Stimulated activated CD8-positive, alpha-beta memory T cell treated with anti-CD3 and anti-CD28 coated beads, Interleukin-15, amount 100 ng/mL, for 4 hours (primary cell): ENCODE measurements at regions not wholly inside any gene's neighbourhood (a gene's known extent, or its start where the extent isn't known, plus 50 kb on each side); places are given as distances from the start of the nearest gene placed in this dataset.
"Not testable (repeated sequence)": the region's sequence is repeated elsewhere in the genome, so short reads cannot be mapped to it uniquely, and the experiment has no call there.

ENCODE experiments used
- DNase-seq, 2 donors: peaks; one replicate each; pipeline ENCODE4 v3.0.0-alpha.2; 2020; ENCODE audit warnings: low read depth in 2 of 2

DNA sequence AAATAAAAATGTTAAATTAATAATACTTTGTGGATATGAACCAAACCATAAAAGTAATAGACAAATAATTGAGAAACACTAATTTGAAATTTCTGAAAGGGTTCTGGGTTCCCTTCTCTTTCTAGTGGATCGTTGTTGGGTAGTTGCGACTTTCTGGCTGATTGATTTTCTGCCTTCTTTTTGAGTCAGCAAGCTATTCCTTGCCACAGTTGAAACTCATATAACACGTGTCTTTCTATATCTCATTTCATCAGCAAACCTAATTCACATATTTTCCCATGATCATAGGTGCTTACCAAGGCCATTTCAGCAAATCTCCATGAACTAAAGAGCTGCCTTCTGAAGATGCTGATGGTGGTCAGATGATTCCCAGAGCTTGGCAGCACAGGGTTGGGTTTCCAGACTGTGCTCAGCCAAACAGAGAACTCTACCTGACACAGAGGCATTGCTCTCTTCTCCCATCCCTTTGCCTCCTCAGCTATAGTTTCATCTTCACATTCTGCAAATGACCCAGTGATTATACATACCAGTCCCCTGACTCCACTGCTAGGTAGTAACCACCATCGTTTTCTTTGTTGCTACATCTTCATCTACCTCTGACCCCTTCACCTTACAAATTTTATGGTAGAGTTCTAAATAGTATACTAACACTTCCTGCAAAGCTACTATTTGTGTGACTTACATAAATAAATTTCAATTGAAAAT lies 383.9 kb upstream of the DPH6 start:
- no peak for DNase-seq

- DNase-seq, result no peak
Observed at GRCh38 chr15:35931799-35932341, 385.9 kb upstream of the DPH6 start.

DNA sequence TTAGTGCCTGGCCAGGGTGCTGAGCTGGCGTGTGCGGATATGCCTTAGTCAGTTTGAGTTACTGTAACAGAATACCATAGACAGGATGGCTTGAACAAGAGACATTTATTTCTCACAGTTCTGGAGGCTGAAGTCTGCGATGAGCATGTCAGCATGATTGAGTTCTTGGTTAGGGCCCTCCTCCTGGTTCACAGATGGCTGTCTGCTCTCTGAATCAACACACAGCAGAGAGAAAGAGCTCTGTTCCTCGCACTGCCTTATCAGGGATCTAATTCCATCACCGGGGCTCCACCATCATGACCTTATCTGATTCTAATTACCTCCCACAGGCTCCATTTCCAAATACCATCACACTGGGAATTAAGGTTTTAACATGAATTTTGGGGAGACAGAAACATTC lies 386.6 kb upstream of the DPH6 start:
- DNase-seq, result no peak

- DNase-seq, result no peak
Observed at GRCh38 chr15:35933531-35933930, 387.6 kb upstream of the DPH6 start.

- no peak for DNase-seq
Observed at GRCh38 chr15:35934383-35935049, 388.6 kb upstream of the DPH6 start.

GRCh38 chr15:35936284-35936683 lies 390.3 kb upstream of the DPH6 start:
- DNase-seq, result no peak

GRCh38 chr15:35937380-35937779 lies 391.4 kb upstream of the DPH6 start:
- DNase-seq, result no peak

DNA sequence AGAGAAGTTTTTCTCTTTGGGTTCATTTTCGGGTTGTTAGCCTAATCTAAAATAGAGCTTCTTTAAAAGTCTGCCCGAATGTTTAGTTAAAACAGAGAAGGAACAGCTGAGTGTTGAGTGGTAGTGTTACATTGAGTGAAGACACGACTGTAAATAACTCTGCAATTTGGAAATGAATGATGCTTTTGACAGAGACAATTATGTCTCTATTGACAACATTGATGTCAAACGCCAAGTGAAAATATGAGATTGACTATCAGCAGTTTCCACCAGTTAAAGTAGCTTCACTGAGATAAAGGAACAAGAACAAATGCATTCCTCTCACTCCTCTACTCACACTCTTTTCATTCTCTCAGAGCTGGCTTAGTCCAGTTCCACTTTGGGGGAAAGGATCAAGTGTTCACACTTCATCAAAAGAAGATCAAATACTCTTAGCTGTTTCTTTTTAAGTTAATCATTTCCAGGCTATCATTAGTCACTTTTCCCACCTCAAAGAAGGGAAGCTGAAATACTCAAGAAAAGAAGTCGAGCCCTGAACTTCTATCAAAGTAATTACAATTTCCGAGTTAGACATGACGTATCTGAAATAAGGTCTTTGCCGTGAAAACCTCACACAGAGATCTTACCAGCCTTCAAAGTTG lies 399.1 kb upstream of the DPH6 start:
- DNase-seq, result no peak

DNA sequence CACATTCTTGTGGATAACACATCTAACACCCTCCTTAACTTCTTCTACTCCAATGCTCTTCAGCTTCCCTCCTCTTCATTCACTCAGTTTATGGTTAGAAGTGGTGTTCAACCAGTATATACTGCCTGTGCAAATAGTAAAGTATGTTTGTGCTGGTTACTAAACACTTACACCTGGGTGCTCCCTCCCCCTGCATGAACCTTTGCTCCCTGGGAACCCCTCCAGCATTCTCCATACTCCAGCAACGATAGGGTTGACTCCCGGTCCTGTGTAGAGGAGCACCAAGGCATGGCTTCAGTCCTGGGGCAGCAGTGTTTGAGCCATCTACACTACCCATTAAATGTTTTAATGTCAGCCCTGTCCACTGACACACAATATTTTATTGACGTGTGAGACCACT lies 407.5 kb upstream of the DPH6 start:
- no peak for DNase-seq

- DNase-seq, result no peak
Observed at GRCh38 chr15:35956056-35956455, 410.1 kb upstream of the DPH6 start.

GRCh38 chr15:35958021-35958420 lies 412.1 kb upstream of the DPH6 start:
- no peak for DNase-seq

- no peak for DNase-seq
Observed at GRCh38 chr15:35958975-35959374, 413.0 kb upstream of the DPH6 start.

GRCh38 chr15:35963326-35963725 lies 417.4 kb upstream of the DPH6 start:
- DNase-seq, result no peak

DNA sequence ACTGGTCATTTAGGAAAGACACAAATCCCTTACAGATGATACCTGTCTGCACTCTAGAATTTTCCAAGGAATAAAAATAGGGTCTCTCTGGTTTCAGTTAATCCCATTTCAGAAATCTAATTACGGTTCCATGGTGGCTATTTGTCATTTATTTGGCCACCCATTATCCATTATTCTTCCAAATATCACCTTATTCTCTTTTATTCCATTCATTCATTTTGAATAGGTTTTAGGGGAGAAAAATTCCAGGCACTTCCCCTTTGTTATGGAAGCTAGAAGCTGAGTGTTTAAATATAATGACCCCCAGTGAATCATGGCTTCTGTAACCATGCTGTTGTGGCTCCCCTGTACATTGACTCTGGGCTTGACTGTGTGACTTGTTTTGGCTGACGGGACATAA lies 420.8 kb upstream of the DPH6 start:
- no peak for DNase-seq

DNA sequence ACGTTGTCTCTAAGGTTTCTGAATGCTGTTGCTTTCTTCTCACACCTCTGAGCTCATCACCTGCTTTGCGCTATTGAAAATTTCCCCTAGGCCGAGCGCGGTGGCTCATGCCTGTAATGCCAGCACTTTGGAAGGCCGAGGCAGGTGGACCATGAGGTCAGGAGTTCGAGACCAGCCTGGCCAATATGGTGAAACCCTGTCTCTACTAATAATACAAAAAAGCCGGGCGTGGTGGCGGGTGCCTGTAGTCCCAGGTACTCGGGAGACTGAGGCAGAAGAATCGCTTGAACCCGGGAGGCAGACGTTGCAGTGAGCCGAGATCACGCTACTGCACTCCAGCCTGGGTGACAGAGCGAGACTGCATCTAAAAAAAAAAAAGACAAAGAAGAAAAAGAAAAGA lies 422.0 kb upstream of the DPH6 start:
- not testable (repeated sequence) for DNase-seq

DNA sequence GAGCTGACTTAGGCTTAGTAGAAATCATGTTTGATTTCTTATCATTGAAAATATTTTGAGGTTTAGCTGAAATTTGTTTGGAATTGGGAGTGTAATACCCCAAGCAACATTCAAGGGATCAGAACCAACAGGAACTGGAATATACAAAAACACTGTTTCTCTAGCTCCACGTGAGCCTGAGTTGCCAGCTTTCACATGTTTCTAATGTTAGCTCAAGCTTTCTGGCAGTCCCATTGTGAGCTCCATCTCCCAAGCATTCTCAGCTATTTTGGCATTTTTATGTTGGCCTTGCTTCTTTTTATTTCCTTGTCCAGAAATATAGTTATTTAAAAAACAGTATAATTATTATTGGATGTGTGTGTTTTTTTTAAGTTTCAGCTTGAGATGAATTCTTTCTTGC lies 427.1 kb upstream of the DPH6 start:
- no peak for DNase-seq

- no peak for DNase-seq
Observed at GRCh38 chr15:35974052-35974451, 428.1 kb upstream of the DPH6 start.

GRCh38 chr15:35975941-35976340 lies 430.0 kb upstream of the DPH6 start:
- DNase-seq, result no peak

DNA sequence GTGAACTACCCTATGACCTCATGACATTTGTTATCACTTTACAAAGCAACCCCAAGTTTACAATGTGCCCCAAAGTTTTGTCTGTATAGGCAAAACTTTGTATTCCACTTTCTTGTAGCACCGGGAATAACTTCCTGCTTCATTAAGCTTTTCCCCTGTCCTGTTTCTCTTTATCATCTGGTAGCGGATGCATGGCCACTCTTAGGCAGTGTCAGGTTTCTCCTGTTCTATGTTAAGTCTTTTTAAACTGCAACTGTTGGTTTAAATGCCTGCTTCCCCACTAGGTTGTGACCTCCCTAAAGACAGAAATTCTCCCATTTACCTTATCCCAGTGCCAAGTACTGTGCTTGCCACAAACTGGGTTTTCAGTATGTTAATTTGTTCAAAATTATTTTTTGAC lies 433.6 kb upstream of the DPH6 start:
- no peak for DNase-seq

GRCh38 chr15:35980719-35981118 lies 434.8 kb upstream of the DPH6 start:
- no peak for DNase-seq

- no peak for DNase-seq
Observed at GRCh38 chr15:35986191-35986721, 440.3 kb upstream of the DPH6 start.

DNA sequence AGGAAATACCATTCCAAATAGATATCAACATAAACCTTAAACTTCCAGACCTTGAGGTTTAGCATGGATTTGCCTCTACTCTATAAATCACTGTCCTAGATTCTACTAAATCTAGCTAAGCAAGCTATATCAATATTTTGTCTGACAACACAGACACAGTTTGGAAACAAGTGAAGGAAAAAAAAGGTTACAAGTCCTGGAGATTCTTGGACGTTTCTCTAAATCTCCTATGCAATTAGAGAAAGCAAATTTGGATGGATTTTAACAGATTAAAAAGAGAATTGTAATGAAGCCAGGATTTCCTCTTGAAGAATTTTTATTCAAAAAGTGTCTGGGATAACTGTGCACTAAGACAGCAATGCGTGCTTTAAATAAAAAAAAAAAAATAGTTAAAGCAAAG lies 441.1 kb upstream of the DPH6 start:
- no peak for DNase-seq

DNA sequence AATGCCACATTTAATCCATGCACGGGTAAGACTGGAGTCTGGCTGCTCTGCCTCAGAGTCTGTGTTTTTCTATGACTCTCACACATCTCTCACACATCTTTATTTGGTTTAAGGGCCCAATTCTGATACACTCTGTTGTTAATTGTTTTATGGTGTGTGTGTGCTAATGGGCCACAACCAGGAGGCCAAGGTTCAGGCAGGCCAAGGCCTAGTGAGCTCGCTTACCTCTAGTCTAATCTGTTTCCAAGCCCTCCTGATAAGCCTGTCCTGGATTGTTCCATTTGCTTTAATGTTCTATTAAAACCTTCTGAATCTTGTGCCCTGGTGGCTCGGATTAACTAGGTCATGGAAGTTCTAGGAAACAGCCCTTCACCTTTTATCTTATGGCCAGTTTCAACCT lies 445.4 kb upstream of the DPH6 start:
- DNase-seq, result no peak
